ENCODE measurements at regions not wholly inside any gene's neighbourhood (a gene's known extent, or its start where the extent isn't known, plus 50 kb on each side); places are given as distances from the start of the nearest gene placed in this dataset.

GRCh38 chr9:29865764-29866313 is 2292.6 kb upstream of the C9orf72 start:
- H3K4me1 ChIP-seq (ENCODE audit: control insufficient read depth, extremely low read depth, insufficient read depth, low read length), result no peaks in the 10 kb centered on the region
- dilution Hi-C loops (cut with MboI; ENCODE audit: extremely low pct_ligation_motif_present, low sequenced_read_pairs), result no loop called here
- H4K20me1 ChIP-seq (replicated peaks; ENCODE audit: control insufficient read depth, extremely low read depth, insufficient read depth, low read length), result no peaks in the 10 kb centered on the region
- intact Hi-C loops (cut with micrococcal nuclease), result no loop called here
- no peak for DNase-seq (ENCODE audit: low read depth, low spot score)
- H3K4me3 ChIP-seq (replicated peaks in 1 of 3; ENCODE audit: insufficient read depth in 1 of 3, low read depth in 1 of 3, low read length in 3 of 3), result no peak overlapping the region
- no peaks in the 10 kb centered on the region for H3K9me1 ChIP-seq (replicated peaks; ENCODE audit: control insufficient read depth, extremely low read depth, insufficient read depth, low read length)
- H2AFZ ChIP-seq (ENCODE audit: low read depth, low read length), result no peak overlapping the region
- H3K27ac ChIP-seq (ENCODE audit: insufficient read depth, low read depth, low read length), result no peak overlapping the region
- BruUV-seq (replicated peaks), result no TSS peak
- no peaks in the 10 kb centered on the region for H3K9me3 ChIP-seq (replicated peaks; ENCODE audit: control insufficient read depth, insufficient read depth, low read length)
- H3K27me3 ChIP-seq (ENCODE audit: control insufficient read depth in 2 of 2, insufficient read depth in 2 of 2, low read length in 2 of 2), result no peaks in the 10 kb centered on the region
- no peaks in the 10 kb centered on the region for H3K36me3 ChIP-seq (ENCODE audit: control insufficient read depth in 2 of 2, extremely low read depth in 1 of 2, insufficient read depth in 2 of 2, low read length in 2 of 2)
- ChIA-PET CTCF (no interaction called here), POLR2A (no interaction called here)
- H3K79me2 ChIP-seq (ENCODE audit: control insufficient read depth, insufficient read depth, low read length), result no peaks in the 10 kb centered on the region
- no peak overlapping the region for H3K4me2 ChIP-seq (ENCODE audit: insufficient read depth, low read length)
- TF ChIP-seq POLR2A (IDR thresholded peaks at IDR 0.05; ENCODE audit: low read depth, low read length) (no peak), CTCF (IDR thresholded peaks at IDR 0.05; ENCODE audit: extremely low read depth in 1 of 2, insufficient read depth in 1 of 2, low read depth in 1 of 2, low read length in 2 of 2) (no peak), GATA2 (IDR thresholded peaks at IDR 0.05; ENCODE audit: insufficient read depth, insufficient read length, low read depth, low read length) (no peak), JUN (IDR thresholded peaks at IDR 0.05; ENCODE audit: borderline replicate concordance, insufficient read depth, insufficient read length, low read depth) (no peak), EZH2 (IDR thresholded peaks at IDR 0.05; ENCODE audit: borderline replicate concordance, low read depth, low read length, severe bottlenecking) (no peak), POLR2AphosphoS5 (IDR thresholded peaks at IDR 0.05; ENCODE audit: insufficient read depth, low read depth, low read length) (no peak), MAX (IDR thresholded peaks at IDR 0.05; ENCODE audit: insufficient read depth, insufficient read length) (no peak), MYC (IDR thresholded peaks at IDR 0.05; ENCODE audit: low read depth, low read length) (no peak), FOS (IDR thresholded peaks at IDR 0.05; ENCODE audit: borderline replicate concordance, insufficient read depth, low read length) (no peak)
- H3K9ac ChIP-seq (replicated peaks; ENCODE audit: extremely low read depth, insufficient read depth, low read length), result no peak overlapping the region
- FAIRE-seq, result no peak
